Lower leg skin (tissue), 4 donors: ENCODE measurements at regions not wholly inside any gene's neighbourhood (a gene's known extent, or its start where the extent isn't known, plus 50 kb on each side); places are given as distances from the start of the nearest gene placed in this dataset.

Experiments
- DNase-seq, 2 donors: peaks; one replicate each; pipeline ENCODE4 v3.0.0-alpha.2; 2019; ENCODE audit warnings: low spot score in 2 of 2
- H3K4me3 ChIP-seq: fragments of 200-600 bp; sonication (generic); 2 replicates; pipeline ENCODE4 v1.5.1; 2017; ENCODE audit warnings: mild to moderate bottlenecking, low read depth; ENCODE audit not compliant: poor library complexity, severe bottlenecking
- CTCF ChIP-seq, 3 donors: fragments of 450-650 bp; IDR thresholded peaks; one replicate each; pipeline ENCODE4 v1.5.1; 2016; ENCODE audit warnings: antibody characterized with exemption in 3 of 3, mild to moderate bottlenecking in 3 of 3, moderate library complexity in 2 of 3
- POLR2A ChIP-seq, 2 donors: fragments of 450-650 bp; IDR thresholded peaks; one replicate each; pipeline ENCODE4 v1.6.1; 2016 to 2017; ENCODE audit warnings: antibody characterized with exemption in 2 of 2, mild to moderate bottlenecking in 1 of 2, moderate library complexity in 1 of 2
- WGBS, 2 donors: methylation state at CpG; one replicate each; pipeline ENCODE4 v1.1.5; 2018; 5-methylcytosine and 5-hydroxymethylcytosine counted together
- intact Hi-C: fragments of 100-400 bp; cut with DNase I; formaldehyde crosslinking; loops from one replicate; pipeline ENCODE4 v1.15.0; 2023; ENCODE audit warnings: low total_unique reads

DNA sequence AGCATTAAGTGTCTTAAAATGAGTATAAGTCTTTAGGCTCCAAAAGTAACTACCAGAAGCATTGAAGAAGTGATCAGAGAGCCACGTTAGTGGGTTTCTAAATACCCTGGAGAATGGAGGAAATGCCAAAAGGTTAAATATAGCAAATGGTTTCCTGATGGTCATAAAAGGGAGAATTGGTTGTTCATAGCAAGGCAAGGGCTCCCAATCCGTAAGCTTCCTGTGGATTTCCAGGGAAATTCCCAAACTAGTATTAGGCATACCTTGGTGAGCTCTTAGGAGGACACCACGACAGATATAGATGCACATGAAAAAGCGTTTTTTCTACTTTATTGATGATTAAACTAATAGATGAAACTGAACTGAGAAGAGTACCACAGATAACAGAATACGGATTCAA, 410.9 kb downstream of the FOXO1 start:
- no peak for DNase-seq
- no peak overlapping the region for H3K4me3 ChIP-seq
- TF ChIP-seq POLR2A (IDR thresholded peaks at IDR 0.05) (no peak), CTCF (IDR thresholded peaks at IDR 0.05) (no peak)
- 69 to 77% methylated on average over 5 of the region's 5 CpGs for WGBS, 2 donors
- intact Hi-C loops = no loop called here

DNA sequence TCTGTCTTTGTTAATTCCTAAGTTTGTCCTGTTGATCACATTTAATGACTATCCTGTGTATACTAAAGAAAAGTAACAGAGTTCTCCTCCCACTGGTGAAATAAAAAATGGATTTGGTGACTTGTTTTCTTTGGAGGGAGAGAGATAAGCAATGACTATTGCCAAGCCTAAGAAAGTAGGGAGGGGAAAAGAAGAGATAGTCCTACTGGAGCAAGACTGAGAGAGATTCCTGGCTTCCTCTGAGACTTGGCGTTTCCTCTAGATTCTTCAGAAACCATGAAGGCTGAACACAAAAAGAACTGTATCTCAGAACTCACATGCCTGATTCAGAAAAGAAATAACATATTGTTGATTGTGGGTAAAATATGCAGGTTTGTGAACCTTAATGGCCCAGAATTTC, 406.5 kb downstream of the FOXO1 start:
- 59% methylated on average over 1 of the region's 1 CpG for WGBS, 2 donors
- no peak overlapping the region for H3K4me3 ChIP-seq
- no peak for DNase-seq
- TF ChIP-seq POLR2A (IDR thresholded peaks at IDR 0.05) (no peak), CTCF (IDR thresholded peaks at IDR 0.05) (no peak)
- intact Hi-C loops = no loop called here

GRCh38 chr13:40261336-40261735, 405.1 kb downstream of the FOXO1 start:
- 80 to 83% methylated on average over 4 of the region's 4 CpGs for WGBS, 2 donors
- TF ChIP-seq CTCF (IDR thresholded peaks at IDR 0.05) = no peak
- TF ChIP-seq POLR2A (IDR thresholded peaks at IDR 0.05) = no peak
- intact Hi-C loops = no loop called here
- DNase-seq = no peak
- no peak overlapping the region for H3K4me3 ChIP-seq

- TF ChIP-seq POLR2A (IDR thresholded peaks at IDR 0.05) (no peak), CTCF (IDR thresholded peaks at IDR 0.05) (no peak)
- 92 to 99% methylated on average over 2 of the region's 2 CpGs for WGBS, 2 donors
- intact Hi-C loops = no loop called here
- H3K4me3 ChIP-seq = no peak overlapping the region
- DNase-seq = no peak
Observed at GRCh38 chr13:40261947-40262346, 404.5 kb downstream of the FOXO1 start.

DNA sequence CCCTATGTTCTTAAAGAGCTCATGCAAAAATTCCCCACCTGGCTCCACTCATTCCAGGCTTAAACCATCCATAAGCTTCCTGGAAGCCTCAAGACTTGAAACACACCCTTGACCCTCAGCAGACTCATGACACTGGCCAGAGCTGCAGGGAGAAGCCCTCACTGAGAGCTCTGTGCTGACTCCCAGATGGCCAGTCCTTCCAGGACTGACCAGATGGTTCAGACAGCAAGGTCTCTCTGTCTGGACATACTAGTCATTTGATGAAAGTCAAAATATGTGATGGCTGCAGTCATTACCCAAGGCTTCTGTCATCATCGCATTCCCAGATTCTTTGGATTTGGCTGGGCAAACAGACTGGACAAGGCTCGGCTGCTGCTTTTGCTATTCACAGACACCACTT, 397.4 kb downstream of the FOXO1 start:
- 85 to 90% methylated on average over 2 of the region's 2 CpGs for WGBS, 2 donors
- intact Hi-C loops = no loop called here
- no peak for DNase-seq
- TF ChIP-seq POLR2A (IDR thresholded peaks at IDR 0.05) (no peak), CTCF (IDR thresholded peaks at IDR 0.05) (no peak)
- H3K4me3 ChIP-seq = no peak overlapping the region

DNA sequence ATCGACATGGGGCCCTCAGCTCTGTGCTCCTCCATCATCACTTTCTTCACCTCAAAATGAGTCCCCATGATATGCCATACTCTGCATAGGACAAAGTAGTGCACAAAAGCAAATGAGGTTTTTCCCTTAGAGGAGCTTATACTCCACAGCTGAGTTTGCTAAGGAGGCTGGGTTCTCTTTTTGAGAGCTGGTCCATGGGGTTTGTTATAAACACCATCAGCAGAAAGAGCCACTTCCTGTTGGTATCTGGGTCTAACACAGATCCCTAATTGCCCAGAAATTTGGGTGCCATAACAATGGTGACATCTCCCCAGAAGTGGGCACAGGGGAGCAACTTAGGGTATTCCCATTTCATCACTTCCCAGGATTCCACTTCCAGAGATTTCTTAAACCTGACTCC, 395.7 kb downstream of the FOXO1 start:
- no peak overlapping the region for H3K4me3 ChIP-seq
- no peak for DNase-seq
- no peak for TF ChIP-seq CTCF (IDR thresholded peaks at IDR 0.05)
- TF ChIP-seq POLR2A (IDR thresholded peaks at IDR 0.05) = no peak
- intact Hi-C loops = no loop called here
- 86 to 100% methylated on average over 1 of the region's 1 CpG for WGBS, 2 donors
